NCI-H82 treated with DMSO at 0.1 percent for 48 hours (cell line): ENCODE measurements at regions not wholly inside any gene's neighbourhood (a gene's known extent, or its start where the extent isn't known, plus 50 kb on each side); places are given as distances from the start of the nearest gene placed in this dataset.

Experiments
- DNase-seq: peaks from one replicate; lab custom pipeline; 2025; ENCODE audit not compliant: unreplicated experiment; lab: John Stamatoyannopoulos, UW

GRCh38 chr2:128549094-128549493 is 230.4 kb upstream of the HS6ST1 start:
- DNase-seq: no peak

- no peak for DNase-seq
These were observed 231.1 kb upstream of the HS6ST1 start for GRCh38 chr2:128549646-128550260.

GRCh38 chr2:128550389-128550788 is 231.7 kb upstream of the HS6ST1 start:
- DNase-seq: no peak

GRCh38 chr2:128550801-128551416 is 232.2 kb upstream of the HS6ST1 start:
- no peak for DNase-seq

GRCh38 chr2:128551435-128551834 is 232.8 kb upstream of the HS6ST1 start:
- no peak for DNase-seq

- no peak for DNase-seq
These were observed 233.6 kb upstream of the HS6ST1 start for GRCh38 chr2:128552141-128552805.

GRCh38 chr2:128552806-128553551 is 234.3 kb upstream of the HS6ST1 start:
- no peak for DNase-seq

GRCh38 chr2:128554151-128554769 is 235.6 kb upstream of the HS6ST1 start:
- no peak for DNase-seq

GRCh38 chr2:128555433-128555832 is 236.8 kb upstream of the HS6ST1 start:
- DNase-seq: no peak

GRCh38 chr2:128556089-128556488 is 237.4 kb upstream of the HS6ST1 start:
- no peak for DNase-seq

- DNase-seq: no peak
These were observed 238.0 kb upstream of the HS6ST1 start for GRCh38 chr2:128556633-128557032.

- DNase-seq: no peak
These were observed 238.4 kb upstream of the HS6ST1 start for GRCh38 chr2:128557069-128557468.

- peak; percentile 8 for DNase-seq
These were observed 239.2 kb upstream of the HS6ST1 start for GRCh38 chr2:128557831-128558241.

- DNase-seq: no peak
These were observed 239.8 kb upstream of the HS6ST1 start for GRCh38 chr2:128558441-128558840.

- no peak for DNase-seq
These were observed 240.3 kb upstream of the HS6ST1 start for GRCh38 chr2:128558895-128559532.

GRCh38 chr2:128559533-128560515 is 241.2 kb upstream of the HS6ST1 start:
- no peak for DNase-seq

GRCh38 chr2:128560718-128561117 is 242.1 kb upstream of the HS6ST1 start:
- no peak for DNase-seq

- DNase-seq: no peak
These were observed 244.0 kb upstream of the HS6ST1 start for GRCh38 chr2:128562471-128563347.

GRCh38 chr2:128563348-128563687 is 244.7 kb upstream of the HS6ST1 start:
- no peak for DNase-seq
